HG03521 (cell line): ENCODE measurements at regions not wholly inside any gene's neighbourhood (a gene's known extent, or its start where the extent isn't known, plus 50 kb on each side); places are given as distances from the start of the nearest gene placed in this dataset.

ENCODE experiments used
- ATAC-seq: cut with Tn5 transposase; IDR thresholded peaks from one replicate; pipeline ENCODE4 v1.9.1; 2021; ENCODE audit warnings: mild to moderate bottlenecking, moderate library complexity; ENCODE audit not compliant: unreplicated experiment

DNA sequence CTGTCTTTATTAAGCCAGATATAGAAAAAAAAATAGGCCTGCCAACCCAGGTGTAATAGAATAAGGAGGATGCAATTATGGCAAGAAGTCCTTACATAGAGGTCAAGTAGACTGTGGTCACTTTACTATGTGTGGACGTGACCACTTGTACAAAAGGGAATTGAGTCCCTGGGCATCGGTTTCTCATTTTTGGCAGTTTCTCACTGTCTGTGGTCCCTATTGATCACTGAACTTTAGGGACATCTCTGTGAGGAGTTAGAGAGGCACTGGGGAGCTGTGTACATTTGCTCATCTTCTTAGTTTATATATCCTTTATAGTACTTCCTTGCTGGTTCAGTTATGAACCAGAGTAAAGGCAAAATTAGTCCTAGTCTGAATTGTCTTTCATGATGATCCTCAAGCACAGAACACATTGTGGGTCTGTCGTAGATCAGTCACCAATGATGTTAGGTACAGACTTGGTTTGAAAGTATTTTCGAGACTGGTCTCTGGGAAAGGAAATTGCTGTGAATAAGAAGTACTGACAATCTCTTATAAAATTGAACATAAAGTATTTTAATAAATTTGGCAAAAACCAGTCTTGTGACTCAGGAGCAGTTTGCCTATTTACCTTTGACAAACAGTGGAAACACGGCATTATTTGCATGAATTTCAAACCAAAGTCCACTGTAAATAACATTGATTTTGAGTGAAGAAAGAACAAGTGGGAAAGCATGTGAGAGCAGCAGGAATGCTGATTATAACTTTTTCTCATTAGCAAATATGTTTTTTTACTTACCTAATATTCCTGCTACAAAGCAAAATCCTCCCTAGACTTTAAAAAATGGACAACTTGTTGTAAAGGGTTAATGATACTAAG lies 218.9 kb upstream of the DPH6 start:
- no peak for ATAC-seq

DNA sequence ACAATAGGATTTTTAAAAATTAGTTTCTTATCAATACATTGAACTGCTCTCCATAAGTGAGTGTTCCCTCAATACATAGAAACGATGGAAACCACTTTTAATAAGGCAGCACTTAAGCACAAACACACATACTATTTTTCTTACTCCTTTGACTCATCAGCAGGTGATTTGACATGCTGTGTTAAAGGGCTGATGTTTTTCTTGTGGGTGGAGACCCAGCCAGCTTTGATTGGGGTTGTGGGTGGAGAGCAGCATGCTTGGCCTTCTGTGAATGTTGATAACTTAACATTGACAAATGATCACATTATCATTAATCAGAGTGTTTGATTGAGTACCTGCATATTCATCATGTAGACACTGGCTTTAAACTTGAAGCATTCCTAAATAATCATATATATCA lies 223.0 kb upstream of the DPH6 start:
- ATAC-seq: no peak

DNA sequence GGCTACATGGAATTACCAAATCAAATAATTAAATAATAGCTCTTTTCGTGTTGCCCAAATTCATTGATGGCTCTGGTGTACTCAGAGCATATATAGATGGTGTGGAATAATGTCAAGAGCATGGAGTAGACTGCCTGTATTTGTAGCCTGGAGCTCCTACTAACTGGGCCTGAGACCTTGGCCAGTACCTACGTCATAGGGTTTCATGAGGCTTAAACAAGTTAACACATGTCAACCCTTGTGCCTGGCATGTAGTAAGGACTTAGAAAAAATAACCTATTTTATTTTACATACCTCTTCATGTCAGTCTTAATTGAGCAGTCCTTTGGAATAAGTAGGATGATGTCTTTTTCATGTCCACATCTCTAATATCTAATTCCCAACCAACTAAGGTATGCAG lies 223.7 kb upstream of the DPH6 start:
- no peak for ATAC-seq

DNA sequence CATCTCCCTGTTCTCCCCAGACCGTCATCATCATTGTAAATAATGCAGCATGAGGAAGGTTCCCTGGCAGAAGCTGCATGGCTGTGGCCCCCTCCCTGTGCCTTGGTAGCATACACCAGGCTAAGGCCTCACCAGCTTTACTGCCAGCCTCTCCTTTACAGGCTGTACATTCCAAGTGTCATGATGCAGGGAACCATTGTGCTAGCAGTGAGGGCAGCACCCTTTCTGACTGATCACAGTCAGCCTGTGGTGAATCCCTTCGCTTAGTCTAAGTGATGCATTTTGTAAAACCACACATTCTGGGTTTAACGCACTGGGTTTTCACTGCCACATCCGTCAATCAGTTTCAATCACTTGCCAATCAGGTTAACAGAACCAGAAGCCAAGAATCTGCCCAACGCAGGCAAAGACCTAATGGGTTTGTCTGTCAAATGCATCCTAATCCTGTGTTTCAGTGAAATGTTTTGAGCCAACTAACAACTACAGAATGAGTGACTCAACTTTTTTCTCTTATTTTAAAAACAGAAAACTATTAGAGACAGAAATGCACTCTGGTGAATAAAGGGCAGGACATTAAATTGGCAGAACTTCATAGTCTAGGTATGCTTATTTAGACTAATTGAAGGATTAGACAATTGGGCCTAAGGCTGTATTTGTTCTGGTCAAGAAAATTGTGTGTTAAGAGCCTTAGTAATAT lies 225.9 kb upstream of the DPH6 start:
- ATAC-seq: no peak

DNA sequence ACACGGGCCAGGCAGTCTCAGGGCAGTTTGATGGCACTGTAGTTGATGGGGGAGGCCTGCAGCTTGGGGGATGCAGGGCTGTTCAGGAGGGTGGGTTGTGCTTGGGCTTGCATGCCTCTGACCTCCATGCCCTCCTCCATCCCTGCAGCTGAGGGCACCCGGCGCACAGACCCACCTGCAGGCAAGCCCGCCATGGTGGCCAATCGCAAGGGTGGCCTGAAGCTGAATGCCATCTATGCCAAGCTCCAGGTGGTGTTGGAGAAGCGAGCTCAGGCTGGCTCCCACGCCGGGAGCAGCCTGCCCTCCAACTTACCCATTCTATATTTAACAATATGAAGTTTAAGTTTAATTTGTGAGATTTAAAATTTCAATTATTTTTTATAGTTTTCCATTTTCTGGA lies 228.7 kb upstream of the DPH6 start:
- ATAC-seq: no peak

DNA sequence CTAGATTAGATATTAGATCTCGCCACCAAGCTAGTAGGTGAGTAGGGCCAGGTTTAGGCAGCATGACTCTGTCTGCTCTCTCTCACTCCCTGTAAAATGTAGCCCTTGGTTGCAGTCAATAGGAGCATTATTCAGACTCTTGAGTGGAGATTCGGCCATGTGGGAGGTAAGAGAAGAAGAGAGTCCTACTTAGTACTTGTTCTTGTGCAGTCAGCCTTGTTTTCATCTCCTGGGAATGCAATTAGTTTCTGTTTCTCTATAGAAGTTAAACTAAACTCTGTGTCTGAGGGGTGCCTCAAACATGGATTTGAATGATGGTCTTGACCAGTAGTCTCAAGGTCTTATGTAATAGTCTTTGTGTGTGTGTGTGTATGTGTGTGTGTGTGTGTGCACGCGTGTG lies 229.5 kb upstream of the DPH6 start:
- ATAC-seq: no peak

DNA sequence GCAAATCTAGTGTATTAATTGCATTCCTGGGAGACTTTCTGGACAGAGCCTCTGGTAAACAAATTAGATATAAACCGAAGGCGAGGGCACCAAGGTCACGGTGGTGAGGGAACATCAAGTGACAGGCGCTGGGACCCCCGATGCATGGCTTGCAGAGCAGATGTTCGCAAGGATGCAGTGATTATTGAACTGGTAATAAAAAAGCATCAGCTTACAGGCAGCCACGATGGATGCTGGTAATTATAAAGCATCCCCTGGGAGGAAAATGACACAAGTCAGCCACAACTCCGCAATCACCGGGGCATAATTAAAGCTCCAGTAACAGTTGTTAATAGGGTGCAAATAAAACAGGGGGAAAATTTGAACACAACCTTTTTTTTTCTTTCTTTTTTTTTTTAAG lies 231.1 kb upstream of the DPH6 start:
- no peak for ATAC-seq

DNA sequence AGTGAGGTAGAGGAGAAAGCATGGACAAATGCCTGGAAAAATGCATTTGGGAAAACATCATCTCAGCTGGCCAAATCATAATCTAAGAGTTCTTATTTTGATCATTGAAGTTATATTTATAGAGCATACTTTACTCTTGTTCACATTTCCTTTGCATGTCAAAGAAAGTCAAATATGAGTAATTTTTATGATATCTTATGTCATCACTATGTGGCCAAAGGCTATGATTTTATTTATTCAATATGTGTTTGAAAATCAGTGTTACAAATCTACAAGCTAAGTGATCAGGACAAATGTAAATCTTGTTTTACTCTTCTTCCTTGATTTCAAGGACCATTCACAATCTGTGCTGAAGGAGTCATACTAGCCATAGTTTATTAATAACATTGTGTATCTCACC lies 237.2 kb upstream of the DPH6 start:
- no peak for ATAC-seq

DNA sequence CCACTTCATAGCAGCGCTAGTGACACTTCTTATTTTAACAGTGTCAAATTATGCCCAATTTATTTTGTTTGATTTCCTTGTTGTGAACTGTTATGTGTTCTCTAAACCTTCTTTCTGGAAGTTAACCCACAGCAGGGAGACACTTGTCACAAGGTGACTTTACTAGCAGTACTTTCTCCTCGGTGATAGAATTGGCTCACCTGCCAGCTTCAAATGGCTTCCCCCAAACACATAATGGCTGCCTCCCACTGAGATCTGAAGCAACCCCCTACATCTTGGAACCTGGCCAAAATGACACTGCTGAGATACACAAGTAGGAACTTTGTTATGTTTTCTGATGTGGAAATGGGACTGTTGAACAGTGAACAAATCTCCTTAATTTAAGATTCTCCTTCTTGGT lies 238.8 kb upstream of the DPH6 start:
- ATAC-seq: no peak

DNA sequence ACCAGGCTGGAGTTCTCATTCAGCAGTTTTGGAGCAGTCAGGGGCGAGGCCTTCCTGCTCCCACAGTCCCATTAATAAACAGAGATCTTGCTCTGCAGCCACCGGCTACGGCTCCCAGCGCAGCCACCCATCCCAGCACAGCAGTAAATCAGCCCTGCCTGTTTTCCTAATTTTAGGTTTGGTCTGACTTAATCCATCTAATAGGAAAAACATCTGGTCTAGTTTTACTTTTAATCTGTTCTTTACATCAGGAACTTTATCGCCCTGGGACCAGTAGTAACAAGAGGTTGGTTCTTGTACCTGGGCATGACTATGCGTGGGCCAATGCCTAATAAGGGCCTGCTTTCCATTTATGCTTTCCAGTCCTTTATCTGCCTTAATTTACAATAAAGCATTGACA lies 264.0 kb upstream of the DPH6 start:
- ATAC-seq: no peak

DNA sequence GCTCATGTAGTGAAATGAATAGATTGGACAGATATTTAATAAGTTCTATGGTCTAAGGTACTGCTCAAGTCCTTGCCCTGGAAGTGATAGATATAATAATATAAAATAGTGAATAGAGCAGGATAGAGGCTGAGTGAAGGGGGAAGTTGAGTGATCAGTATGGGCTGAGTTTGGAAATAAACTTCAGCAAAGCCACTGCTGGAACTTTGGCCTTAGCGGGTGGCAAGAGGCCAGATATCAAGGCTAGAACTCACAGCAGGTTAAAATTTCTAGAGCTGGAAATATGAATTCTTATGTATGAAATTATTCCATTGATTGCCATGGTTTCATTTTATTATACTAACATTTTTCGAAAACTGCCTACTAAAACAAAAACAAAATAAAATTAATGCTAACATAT lies 267.6 kb upstream of the DPH6 start:
- no peak for ATAC-seq

DNA sequence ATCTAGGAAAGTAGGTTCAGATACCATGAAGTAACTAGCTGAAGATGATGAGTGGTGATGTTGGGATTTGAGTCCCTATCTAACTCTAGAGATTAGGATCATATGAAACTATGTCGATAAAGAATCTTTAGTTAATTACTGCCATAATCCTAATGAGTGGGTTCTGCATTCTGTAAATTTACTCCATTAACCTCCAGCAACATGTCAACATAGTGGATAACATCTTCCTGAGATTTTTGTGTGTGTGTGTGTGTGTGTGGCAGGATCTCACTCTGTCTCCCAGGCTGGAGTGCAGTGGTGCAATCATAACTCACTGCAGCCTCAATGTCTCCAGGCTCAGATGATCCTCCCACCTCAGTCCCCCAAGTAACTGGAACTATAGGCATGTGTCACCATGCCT lies 272.9 kb upstream of the DPH6 start:
- no peak for ATAC-seq

DNA sequence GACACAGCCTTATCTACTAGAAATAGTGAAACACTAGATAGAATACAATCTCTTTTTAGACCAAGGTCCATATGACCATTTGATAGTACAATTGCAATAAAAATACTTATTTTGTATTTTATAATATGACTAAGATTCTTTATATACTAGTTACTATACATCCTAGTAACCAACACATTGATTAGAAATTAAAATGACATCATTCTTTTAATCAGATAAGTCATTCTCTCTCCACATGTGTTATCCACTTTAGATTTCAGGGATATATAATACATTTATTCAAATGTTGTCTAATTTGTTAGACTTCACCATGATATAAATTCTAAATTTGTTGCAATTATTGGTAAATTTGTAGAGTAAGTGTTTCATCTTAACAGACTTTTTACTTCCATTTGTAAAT lies 276.2 kb upstream of the DPH6 start:
- ATAC-seq: no peak

DNA sequence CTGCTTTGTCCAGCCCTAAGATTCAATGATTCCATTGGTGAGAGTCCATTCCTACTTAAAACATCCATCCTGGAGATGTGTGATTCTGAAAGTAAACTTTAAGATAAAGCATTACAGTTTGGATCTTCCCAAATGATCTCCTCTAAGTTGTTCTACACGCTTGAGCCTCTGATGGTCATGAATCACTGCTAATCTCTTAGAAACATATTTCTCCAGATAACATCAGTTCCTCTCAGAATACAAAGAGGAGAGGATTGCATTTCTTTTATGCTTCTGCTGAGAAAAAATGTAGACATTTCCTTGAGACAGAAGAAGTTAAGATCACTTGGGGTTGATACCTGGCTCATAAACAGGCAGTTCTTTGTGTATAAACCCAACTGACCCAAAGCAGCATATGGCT lies 281.2 kb upstream of the DPH6 start:
- no peak for ATAC-seq

DNA sequence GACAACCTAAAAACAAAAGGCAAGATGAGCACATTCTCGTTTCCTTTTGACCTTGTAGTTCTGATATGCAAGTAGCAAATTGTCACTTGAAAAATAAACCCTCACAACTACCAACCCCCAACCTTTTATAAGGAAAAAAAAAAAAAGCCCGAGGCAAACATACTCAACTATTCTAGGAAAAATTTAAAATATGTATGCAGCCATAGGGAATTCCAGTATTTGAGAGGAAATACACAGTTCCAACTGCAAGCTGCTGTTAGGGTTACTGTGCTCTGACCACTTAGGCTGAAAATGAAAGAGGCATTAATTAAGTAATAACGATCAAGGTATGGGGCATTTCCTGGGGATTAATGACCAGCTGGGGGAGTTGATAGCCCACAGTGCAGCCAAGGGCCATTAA lies 281.9 kb upstream of the DPH6 start:
- no peak for ATAC-seq

DNA sequence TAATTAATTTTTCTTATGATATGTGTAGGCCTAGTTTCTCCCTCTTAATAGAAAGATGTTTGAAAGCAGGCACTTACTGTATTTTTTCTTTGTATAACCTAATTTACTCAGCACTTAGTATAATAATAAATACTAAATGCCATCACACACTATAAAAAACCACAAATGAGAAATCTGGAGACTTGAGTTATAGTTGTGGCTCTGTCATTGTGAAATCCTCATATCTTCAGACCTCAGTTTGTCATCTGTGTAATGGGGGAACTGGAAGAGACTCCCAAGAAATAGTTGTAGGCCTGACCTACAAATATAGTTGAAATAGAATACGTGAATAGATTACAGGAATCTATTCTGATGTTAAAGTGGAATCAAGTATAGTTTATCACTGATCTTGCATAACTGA lies 287.6 kb upstream of the DPH6 start:
- ATAC-seq: no peak

DNA sequence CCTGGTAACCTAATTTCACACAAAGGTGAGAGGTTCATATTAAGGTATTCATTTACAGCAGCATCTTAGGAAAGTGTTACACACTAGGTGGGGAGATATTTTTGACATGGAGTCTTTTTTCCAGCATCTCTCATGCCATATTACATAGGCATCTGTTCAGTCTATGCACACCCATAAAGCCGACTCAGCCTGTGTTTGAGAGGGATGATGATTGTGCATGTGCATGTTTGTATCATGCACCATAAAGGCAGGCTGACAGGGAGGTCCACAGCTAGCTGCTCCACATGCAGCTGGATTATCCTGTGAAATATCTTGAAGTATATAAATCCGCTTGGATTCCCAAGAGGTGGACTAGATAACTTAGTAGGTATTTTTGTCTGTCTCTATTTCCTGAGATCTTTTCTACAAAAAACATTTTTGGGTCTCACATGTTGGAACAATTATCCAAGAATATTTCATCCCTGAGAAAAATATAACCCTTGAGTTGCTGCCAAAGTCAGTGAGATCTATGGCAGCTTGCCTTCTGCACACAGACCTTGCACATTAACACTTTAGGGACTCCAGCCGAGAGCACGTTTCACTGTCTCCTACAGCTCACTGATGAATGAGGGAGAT lies 288.4 kb upstream of the DPH6 start:
- ATAC-seq: no peak

DNA sequence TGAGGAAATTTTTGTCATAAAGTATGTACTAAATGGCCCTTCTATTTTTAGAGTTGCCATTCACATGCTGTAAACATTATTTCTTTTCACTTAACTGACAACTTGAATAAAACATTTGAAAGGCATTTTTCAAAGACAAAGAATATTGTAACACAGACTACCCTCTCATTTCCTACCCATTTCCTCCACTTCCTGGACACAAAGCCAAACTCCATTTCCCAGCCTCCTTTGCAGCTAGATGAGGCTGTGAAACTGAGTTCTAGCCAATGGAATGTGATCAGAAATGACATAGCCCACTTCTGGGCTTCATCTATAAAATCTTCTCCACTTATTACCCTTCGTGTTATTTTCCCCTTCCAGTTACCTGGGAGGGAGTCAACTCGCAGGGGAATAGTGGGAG lies 288.9 kb upstream of the DPH6 start:
- ATAC-seq: no peak

DNA sequence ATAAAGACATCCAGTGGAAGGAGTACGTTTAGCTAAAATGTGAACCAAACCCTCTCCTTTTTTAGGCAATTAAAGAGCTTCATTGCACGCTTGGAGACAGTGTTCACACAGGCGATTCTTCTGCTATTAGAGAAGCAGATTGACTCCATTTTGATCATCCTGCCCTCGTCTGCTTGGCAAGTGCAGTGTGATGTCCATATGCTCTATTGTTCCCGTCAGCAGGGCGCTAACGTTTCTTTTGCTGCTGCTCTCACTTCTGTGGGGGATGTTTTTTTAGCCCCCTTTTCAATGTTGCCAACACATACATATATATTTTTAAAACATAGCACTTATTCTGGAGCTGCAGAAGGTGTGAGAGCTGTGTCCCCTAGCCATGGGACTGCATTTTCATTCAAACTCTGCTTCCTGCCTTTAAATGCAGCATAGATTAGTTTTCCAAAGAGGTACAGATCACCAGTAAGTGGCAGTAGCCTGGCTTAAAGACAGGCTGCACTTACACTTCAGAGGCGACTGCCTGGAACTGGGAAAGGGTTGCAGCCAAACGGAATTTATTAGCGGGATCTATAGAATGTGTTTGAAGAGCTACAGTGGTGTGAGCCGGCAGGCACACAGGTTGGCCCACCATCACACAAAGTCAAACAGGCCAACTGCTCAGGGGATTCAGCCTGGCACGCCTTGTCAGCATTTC lies 292.6 kb upstream of the DPH6 start:
- no peak for ATAC-seq

DNA sequence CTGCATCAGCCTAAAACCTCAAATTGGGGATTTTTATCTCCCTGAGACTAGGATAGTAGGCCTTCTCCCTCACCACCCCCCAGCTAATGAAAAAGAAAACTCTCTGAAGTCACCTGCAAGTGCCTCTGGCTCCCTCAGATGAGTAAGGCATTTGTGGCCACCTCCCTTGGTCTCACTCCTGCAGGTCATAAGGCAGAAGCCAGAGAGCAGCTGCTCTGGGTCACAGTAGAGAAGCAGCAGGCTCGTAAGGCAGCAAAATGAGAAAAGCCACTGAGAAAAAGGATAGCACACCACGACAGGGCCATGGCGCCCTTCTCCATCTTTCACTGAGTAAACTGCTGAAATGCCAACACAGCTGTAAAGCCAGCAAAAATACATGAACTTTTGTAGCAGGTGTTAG lies 296.7 kb upstream of the DPH6 start:
- no peak for ATAC-seq

DNA sequence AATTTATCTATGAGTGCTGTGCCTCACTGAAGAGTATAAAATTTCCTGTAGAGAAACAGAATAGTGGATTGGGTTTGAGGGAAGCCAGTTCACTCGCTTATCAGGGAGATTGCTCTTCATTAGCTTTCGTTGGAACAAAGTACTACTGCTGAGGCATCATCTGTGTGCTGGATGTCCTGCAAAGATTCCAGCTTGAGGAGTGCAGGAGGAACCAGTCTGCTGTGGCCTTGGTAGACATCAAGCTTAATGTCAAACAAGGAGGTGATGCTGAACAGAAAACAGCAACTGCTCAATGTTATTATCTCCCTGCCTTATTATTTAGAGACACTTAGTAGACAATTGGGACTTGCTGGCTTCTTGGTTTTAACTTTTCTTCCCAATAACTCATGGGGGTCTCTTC lies 297.5 kb upstream of the DPH6 start:
- ATAC-seq: no peak

DNA sequence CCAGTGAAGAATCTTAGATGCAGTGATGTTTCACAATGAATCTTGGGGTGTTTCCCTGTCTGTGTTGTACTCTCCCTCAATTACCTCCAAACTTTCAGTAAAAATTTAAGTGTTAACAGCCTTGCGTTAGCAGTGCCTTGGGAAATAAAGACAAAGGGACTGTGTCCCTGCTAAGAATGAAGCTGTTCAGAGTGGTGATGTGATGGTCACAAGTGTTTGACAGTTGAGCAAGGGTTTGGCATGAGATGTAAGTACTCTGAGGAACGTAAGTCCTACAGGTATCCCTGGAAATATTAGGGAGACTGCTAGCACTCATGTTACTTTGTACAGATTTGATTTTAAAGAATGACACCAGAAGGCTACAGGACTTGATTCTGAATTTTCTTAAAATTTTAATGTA lies 304.3 kb upstream of the DPH6 start:
- no peak for ATAC-seq
